Smooth muscle cell (in vitro differentiated cells): ENCODE measurements at regions not wholly inside any gene's neighbourhood (a gene's known extent, or its start where the extent isn't known, plus 50 kb on each side); places are given as distances from the start of the nearest gene placed in this dataset.
A peak's percentile ranks its signal among the peaks of the same experiment; 100 is the strongest.

Experiments
- DNase-seq: peaks from one replicate; lab custom pipeline; 2025; ENCODE audit not compliant: unreplicated experiment; lab: John Stamatoyannopoulos, UW
- H2AFZ ChIP-seq: fragments of 200-600 bp; sonication (generic); 2 replicates; pipeline ENCODE4 v1.6.0; 2016; ENCODE audit warnings: antibody characterized with exemption, low read depth, mild to moderate bottlenecking
- H3F3A ChIP-seq: fragments of 200-600 bp; sonication (generic); 2 replicates; pipeline ENCODE4 v1.6.0; 2017; ENCODE audit warnings: antibody characterized with exemption, low read depth
- H3K27ac ChIP-seq: fragments of 200-600 bp; sonication (generic); 2 replicates; pipeline ENCODE4 v1.5.1; 2016; ENCODE audit warnings: low read depth, mild to moderate bottlenecking
- H3K27me3 ChIP-seq: fragments of 200-600 bp; sonication (generic); 2 replicates; pipeline ENCODE4 v1.6.1; 2016; ENCODE audit warnings: low read depth, mild to moderate bottlenecking
- H3K36me3 ChIP-seq: fragments of 200-600 bp; sonication (generic); 2 replicates; pipeline ENCODE4 v1.5.1; 2016; ENCODE audit warnings: low read depth
- H3K4me1 ChIP-seq: fragments of 200-600 bp; sonication (generic); 2 replicates; pipeline ENCODE4 v1.5.1; 2016; ENCODE audit warnings: low read depth
- H3K4me2 ChIP-seq: fragments of 200-600 bp; sonication (generic); 2 replicates; pipeline ENCODE4 v1.6.0; 2016; ENCODE audit warnings: mild to moderate bottlenecking
- H3K4me3 ChIP-seq: fragments of 200-600 bp; sonication (generic); 2 replicates; pipeline ENCODE4 v1.5.1; 2016; ENCODE audit warnings: mild to moderate bottlenecking
- H3K79me2 ChIP-seq: fragments of 200-600 bp; sonication (generic); 2 replicates; pipeline ENCODE4 v1.6.0; 2016; ENCODE audit warnings: low read depth, mild to moderate bottlenecking
- H3K9ac ChIP-seq: fragments of 200-600 bp; sonication (generic); 2 replicates; pipeline ENCODE4 v1.6.0; 2016; ENCODE audit warnings: low read depth
- H3K9me3 ChIP-seq: fragments of 200-600 bp; sonication (generic); replicated peaks from 2 replicates; pipeline ENCODE4 v1.5.1; 2016; ENCODE audit warnings: low read depth
- H4K20me1 ChIP-seq: fragments of 200-600 bp; sonication (generic); 2 replicates; pipeline ENCODE4 v1.6.0; 2016; ENCODE audit warnings: low read depth
- WGBS: methylation state at CpG from one replicate; pipeline ENCODE4 v1.1.7; 2016; ENCODE audit warnings: low lambda C conversion rate; 5-methylcytosine and 5-hydroxymethylcytosine counted together
- TF ChIP-seq, protein P1 (sequence below): fragments of 200-600 bp; sonication (generic); IDR thresholded peaks from 2 replicates; pipeline ENCODE4 v1.5.1; 2017; ENCODE audit warnings: borderline replicate concordance, mild to moderate bottlenecking, antibody characterized with exemption; ENCODE audit not compliant: insufficient read depth, poor library complexity, severe bottlenecking

- no peaks in the 10 kb centered on the region for H3F3A ChIP-seq
- DNase-seq = no peak
- TF ChIP-seq, protein P1, sequence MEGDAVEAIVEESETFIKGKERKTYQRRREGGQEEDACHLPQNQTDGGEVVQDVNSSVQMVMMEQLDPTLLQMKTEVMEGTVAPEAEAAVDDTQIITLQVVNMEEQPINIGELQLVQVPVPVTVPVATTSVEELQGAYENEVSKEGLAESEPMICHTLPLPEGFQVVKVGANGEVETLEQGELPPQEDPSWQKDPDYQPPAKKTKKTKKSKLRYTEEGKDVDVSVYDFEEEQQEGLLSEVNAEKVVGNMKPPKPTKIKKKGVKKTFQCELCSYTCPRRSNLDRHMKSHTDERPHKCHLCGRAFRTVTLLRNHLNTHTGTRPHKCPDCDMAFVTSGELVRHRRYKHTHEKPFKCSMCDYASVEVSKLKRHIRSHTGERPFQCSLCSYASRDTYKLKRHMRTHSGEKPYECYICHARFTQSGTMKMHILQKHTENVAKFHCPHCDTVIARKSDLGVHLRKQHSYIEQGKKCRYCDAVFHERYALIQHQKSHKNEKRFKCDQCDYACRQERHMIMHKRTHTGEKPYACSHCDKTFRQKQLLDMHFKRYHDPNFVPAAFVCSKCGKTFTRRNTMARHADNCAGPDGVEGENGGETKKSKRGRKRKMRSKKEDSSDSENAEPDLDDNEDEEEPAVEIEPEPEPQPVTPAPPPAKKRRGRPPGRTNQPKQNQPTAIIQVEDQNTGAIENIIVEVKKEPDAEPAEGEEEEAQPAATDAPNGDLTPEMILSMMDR = no peak
- no peaks in the 10 kb centered on the region for H3K36me3 ChIP-seq
- no peak overlapping the region for H2AFZ ChIP-seq
- H3K4me2 ChIP-seq = no peak overlapping the region
- no peaks in the 10 kb centered on the region for H3K9me3 ChIP-seq
- no peaks in the 10 kb centered on the region for H3K27me3 ChIP-seq
- no peak overlapping the region for H3K27ac ChIP-seq
- H3K4me3 ChIP-seq = no peak overlapping the region
- no peak overlapping the region for H3K9ac ChIP-seq
- H3K4me1 ChIP-seq = no peaks in the 10 kb centered on the region
- H4K20me1 ChIP-seq = no peaks in the 10 kb centered on the region
- H3K79me2 ChIP-seq = no peaks in the 10 kb centered on the region
Observed at GRCh38 chr6:92504509-92504908, 914.9 kb downstream of the EPHA7 start.

- Histone ChIP-seq H3K4me1 (no peaks in the 10 kb centered on the region), H3K4me2 (no peak overlapping the region), H4K20me1 (no peaks in the 10 kb centered on the region), H3K79me2 (no peaks in the 10 kb centered on the region), H3K9ac (no peak overlapping the region), H3K4me3 (no peak overlapping the region), H3F3A (no peaks in the 10 kb centered on the region), H3K36me3 (no peaks in the 10 kb centered on the region), H3K9me3 (no peaks in the 10 kb centered on the region), H2AFZ (no peak overlapping the region), H3K27ac (no peak overlapping the region), H3K27me3 (no peaks in the 10 kb centered on the region)
- WGBS = 92% methylated on average over 2 of the region's 2 CpGs
- TF ChIP-seq, protein P1 = no peak
- no peak for DNase-seq
Observed at GRCh38 chr6:92497281-92497680, 922.1 kb downstream of the EPHA7 start.

DNA sequence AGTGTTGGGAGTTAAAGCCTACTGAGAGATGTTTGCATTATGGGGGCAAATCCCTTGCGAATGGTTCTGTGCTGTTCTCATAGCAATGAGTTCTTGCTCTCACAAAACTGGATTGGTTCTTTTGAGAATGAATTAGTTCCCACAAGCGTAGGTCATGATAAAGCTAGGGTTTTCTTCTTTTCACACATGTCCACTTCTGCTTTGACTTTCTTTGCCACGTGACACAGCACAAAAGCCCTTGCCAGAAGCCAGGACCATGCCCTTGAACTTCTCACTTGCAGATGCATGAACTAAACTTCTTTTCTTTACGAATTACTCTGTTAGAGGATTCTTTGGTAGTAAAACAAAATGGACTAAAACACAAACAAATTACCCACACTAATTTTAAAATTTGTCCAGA is 922.8 kb downstream of the EPHA7 start:
- no peaks in the 10 kb centered on the region for H3K4me1 ChIP-seq
- H3K9ac ChIP-seq = no peak overlapping the region
- no peaks in the 10 kb centered on the region for H4K20me1 ChIP-seq
- no peaks in the 10 kb centered on the region for H3K36me3 ChIP-seq
- H3K27ac ChIP-seq = no peak overlapping the region
- DNase-seq = no peak
- H3K79me2 ChIP-seq = no peaks in the 10 kb centered on the region
- H3K9me3 ChIP-seq = no peaks in the 10 kb centered on the region
- H3F3A ChIP-seq = no peaks in the 10 kb centered on the region
- no peak overlapping the region for H3K4me2 ChIP-seq
- TF ChIP-seq, protein P1 = no peak
- no peaks in the 10 kb centered on the region for H3K27me3 ChIP-seq
- no peak overlapping the region for H2AFZ ChIP-seq
- WGBS = 84% methylated on average over 4 of the region's 4 CpGs
- no peak overlapping the region for H3K4me3 ChIP-seq

DNA sequence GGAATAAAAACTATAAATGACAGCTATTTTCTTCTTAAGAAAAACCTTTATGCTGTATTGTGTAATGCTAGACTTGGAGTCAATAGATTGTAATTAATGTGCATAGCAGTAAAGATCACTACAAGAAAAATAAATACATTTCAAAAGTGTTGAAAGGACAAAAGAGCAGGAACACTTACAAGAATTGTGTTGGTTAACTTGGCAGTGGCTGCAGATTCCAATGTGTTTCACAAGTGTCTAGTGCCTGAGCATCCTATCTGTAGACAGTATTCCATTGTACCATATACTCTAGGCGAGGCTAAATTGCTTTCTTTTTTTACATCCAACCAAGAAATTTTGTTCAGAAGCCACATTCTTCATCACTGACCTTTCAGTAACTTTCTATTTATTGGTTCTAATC is 924.1 kb downstream of the EPHA7 start:
- TF ChIP-seq, protein P1 = no peak
- peak overlapping the region; percentile 56 for H2AFZ ChIP-seq
- no peaks in the 10 kb centered on the region for H3F3A ChIP-seq
- no peak overlapping the region for H3K9ac ChIP-seq
- no peak overlapping the region for H3K4me3 ChIP-seq
- DNase-seq = no peak
- no peaks in the 10 kb centered on the region for H4K20me1 ChIP-seq
- H3K27ac ChIP-seq = no peak overlapping the region
- no peak overlapping the region for H3K4me2 ChIP-seq
- H3K4me1 ChIP-seq = no peaks in the 10 kb centered on the region
- WGBS = 85% methylated on average over 1 of the region's 1 CpG
- no peaks in the 10 kb centered on the region for H3K27me3 ChIP-seq
- no peaks in the 10 kb centered on the region for H3K9me3 ChIP-seq
- no peaks in the 10 kb centered on the region for H3K79me2 ChIP-seq
- no peaks in the 10 kb centered on the region for H3K36me3 ChIP-seq
